ENCODE measurements at regions not wholly inside any gene's neighbourhood (a gene's known extent, or its start where the extent isn't known, plus 50 kb on each side); places are given as distances from the start of the nearest gene placed in this dataset.
"Not testable (repeated sequence)": the region's sequence is repeated elsewhere in the genome, so short reads cannot be mapped to it uniquely, and the experiment has no call there.

DNA sequence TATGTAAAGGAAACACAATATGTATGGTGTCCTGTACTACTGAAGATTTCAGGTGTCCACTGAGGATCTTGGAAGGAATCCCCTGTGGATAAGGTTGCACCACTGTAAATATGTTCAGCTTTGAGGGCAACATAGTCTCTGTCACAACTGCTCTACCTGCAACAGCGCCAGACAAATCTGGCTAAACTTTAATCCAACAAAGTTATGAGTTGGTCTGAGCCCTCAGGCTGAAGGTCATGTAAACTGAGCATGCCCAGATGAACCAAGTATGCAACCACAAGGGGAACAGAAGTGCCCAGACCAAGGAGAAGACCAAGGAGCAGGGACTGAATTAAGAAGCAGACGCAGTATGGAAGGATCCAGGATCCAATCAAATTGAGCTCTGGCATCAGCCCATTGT lies 135.0 kb upstream of the ZNF658 start:
- not testable (repeated sequence) for DNase-seq (ENCODE audit: low read depth)

DNA sequence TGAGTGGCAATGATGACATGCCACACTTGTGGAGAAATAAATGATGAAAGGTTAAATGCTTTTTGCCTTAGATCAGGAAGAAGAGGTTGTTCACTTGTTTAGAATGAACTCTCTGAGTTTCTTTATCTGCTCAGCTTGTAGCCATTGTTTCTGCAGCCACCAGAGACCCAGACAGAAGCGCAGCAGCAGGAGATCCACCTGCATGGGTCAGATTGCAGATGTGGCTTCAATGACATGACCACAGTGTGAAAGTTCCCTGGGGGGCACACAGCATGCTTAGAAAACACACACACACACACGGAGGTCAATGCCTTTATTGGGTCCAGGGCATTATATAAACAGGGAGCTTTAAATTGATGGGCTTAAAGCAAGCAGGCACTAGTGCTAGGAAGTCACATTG lies 129.0 kb upstream of the ZNF658 start:
- not testable (repeated sequence) for DNase-seq (ENCODE audit: low read depth)

DNA sequence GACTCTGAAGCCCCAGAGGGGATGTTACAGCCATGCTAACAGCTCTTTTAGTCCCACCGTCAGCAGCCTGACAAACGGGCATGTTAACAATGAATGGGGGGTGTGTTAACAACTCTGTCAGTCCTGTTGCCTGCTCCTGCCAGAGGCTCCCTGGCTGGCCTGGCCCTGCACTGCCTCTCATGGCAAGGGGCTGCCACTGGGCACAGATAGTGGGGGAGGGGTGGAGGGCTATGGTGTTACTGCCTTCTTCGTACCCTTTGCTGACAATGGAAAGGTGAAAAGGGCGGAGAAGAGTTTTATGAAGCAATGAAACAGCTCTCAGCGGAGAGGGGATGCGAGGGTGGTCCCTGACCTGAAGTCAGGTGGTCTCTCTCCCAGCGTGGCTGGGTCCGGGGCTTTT lies 125.9 kb upstream of the ZNF658 start:
- not testable (repeated sequence) for DNase-seq (ENCODE audit: low read depth)

DNA sequence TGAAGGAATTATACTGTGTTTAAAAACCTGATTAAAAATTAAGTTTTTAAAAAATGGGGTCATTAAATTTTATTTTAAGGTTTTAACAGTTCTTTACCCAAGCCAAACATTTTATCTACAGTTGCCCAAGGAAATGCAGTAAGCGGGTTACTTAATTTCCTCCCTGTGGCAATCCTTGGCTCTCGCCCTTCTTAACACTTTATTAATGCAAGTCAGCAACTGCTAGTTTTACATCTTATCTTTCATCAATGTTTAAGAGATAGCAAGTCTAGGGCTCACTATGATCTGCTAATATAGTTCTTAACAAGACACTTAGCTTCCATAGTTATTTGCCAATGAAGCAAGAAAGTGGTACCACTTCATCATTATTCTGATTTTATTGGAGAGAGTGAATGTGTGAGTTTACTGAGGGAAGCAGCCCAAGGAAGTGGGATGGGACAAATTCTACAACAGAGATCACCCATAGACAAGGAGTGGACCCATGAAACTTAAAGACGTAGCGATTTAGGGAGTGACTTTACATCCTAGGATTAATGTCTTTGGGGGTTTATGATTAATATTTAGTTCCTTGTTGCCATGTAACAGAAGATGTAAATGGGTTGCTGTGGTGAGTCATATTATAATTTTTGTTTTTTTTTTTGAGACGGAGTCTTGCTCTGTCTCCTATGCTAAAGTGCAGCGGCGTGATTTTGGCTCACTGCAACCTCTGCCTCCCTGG lies 120.4 kb upstream of the ZNF658 start:
- not testable (repeated sequence) for DNase-seq (ENCODE audit: low read depth)

DNA sequence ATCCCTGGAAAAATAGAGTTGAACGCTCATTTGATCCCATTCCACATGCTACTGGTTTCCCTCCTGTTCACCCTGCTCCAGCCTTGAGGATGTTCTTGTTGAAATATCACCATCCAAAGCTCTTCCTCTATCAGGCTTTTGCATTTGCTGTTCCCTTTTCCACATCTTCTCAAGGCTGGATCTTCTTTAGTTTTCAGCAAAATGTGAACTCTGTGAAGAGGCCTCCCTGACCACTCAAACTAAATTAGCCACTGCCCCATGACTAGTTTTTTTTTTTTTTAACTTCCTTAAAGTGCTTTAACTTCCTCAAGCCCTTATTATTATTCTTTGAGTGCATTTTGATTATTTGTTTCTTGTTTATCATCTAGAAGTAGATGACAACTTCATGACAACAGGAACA lies 119.3 kb upstream of the ZNF658 start:
- DNase-seq (ENCODE audit: low read depth): not testable (repeated sequence)

DNA sequence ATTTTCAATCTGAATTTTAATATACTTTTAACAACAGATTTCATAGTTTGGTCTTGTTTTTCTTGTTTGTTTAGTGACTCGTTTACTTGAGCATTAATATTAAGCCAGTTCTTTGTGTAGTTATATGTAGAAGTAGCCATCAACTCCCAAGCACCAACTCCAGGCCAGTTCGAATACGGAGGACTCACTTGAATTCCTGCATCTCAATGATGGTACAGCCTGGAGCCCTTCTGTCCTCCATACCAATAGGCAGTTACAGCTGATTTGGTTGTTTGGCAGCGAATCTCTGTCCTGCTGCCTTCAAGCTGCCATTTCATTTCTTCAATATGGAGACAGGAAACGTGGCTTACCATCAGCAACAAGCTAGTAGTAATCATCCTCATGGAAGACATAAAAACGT lies 118.5 kb upstream of the ZNF658 start:
- not testable (repeated sequence) for DNase-seq (ENCODE audit: low read depth)

DNA sequence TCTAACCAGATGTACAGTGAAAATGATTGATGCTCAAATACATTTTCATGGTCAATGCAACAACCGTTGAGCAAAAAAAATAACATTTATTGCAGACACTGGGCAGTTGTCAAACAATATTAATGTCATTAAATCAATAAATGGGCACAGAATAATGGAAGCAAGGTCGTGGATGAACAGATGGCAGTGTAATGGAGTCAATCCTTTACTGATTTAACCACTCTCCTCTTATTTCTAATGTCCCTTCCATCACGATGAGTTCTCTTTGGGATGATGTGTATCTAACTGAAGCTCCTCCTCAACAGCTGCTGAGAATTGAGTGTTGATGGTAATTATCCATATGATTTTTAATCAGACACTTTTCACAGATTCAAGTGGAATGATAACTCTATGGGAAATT lies 114.9 kb upstream of the ZNF658 start:
- DNase-seq (ENCODE audit: low read depth): not testable (repeated sequence)

DNA sequence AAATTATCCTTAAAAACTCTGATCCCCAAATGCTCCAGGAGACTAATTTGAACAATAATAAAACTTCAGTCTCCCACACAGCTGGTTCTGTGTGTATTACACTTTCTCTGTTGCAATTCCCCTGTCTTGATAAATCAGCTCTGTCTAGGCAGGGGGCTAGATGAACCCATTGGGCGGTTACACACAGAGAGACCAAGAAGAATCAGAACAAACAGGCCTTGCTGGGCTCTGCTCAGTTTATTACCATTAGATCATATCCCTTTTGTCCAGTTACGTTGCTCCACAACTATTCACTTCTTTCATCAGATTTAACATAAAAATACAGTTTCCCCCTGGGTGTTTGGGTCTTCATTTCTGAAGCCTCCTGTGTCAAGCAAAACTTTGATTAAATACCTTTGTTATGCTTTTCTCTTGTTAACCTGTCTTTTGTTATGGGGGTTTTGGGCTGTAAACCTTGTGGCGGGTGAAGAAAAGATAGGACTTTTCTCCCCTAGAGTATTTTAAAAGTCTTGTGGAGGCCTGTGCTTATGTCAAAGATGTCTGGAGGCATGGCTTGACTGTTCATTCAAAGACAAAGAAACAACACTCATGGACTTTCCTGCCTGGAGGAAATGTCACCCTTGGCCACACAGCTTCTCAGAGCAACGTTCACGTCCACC lies 109.3 kb upstream of the ZNF658 start:
- not testable (repeated sequence) for DNase-seq (ENCODE audit: low read depth)

DNA sequence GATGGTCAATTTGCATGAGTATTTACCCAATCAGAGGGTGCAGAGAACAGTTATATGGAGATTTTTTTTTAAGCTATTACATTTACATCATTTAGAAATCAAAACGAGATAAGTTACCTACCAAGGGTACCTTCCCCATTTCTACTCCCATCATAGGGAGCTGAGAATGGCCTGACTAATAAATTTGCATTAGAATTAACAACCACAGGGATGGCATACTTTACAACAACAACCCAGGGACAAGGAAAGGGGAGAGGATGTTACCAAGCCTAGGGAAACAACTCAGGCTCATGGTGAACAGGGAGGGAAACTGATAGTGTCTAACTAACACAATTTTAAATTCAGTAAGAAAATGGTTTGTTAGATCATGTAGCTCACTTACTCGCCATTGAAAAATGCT lies 105.8 kb upstream of the ZNF658 start:
- DNase-seq (ENCODE audit: low read depth): not testable (repeated sequence)

DNA sequence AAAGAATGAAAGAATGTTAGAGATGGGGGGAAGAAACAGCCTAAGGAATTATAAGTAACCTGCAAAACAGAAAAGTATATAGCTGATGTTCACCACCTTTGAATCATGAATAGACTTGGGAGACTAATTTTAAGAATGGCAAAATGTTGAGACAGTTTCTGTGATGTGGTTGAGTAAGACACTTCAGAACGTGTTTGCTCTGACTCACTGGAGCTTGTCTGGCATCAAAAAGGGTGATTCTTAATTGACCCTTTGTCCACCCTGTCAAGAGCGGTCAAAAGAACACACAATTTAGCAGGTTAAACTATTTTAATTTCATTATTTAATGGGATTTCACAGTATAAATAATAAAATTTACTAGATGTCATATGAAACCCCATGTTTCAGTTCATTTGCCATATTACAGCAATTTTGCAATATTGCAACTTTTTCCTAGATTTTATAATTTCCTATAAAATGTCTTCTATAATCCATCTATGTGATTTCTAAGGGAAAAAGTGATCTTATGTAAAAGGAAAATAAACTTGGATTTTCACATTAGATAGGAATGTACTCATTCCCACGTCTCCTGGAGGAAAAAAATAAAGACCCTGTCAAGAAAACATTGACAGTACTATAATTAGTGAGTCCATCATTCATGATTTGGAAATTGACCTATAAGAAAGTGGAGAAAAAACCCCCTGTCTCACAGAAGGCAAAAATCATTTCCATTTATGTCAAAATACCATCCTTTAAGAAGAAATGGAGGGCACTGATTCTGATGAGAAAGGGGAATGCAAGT lies 104.6 kb upstream of the ZNF658 start:
- DNase-seq (ENCODE audit: low read depth): not testable (repeated sequence)

DNA sequence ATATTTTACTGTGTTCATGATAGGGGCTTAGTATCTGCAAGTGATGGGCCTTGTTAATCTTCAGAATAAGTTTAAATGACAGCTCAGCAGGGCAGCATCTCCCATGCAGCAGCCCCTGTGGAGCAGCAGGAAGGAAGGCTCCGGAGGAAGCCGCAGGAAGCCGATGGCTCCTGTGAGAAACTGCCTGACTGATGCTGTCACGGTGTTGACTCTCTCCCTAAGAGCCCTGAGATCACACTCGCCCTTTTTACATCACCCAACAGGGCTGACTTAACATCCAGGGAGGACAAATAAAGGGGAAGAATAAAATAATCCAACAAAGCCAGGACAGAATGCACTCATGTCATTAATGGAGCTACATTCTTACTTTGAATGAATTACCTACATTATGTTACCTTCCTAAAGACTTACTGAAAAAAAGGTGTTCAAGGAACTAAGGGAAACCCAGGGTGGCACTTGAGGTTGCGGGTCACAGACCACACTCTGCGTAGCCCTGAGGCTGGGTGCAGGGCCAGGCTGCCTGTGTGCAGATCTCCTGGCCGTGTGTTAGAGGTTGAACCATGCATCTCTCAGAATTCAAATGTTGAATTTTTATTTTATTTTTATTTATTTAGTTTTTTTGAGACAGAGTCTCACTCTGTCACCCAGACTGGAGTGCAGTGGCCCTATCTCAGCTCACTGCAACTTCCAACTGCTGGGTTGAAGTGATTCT lies 102.5 kb upstream of the ZNF658 start:
- not testable (repeated sequence) for DNase-seq (ENCODE audit: low read depth)

DNA sequence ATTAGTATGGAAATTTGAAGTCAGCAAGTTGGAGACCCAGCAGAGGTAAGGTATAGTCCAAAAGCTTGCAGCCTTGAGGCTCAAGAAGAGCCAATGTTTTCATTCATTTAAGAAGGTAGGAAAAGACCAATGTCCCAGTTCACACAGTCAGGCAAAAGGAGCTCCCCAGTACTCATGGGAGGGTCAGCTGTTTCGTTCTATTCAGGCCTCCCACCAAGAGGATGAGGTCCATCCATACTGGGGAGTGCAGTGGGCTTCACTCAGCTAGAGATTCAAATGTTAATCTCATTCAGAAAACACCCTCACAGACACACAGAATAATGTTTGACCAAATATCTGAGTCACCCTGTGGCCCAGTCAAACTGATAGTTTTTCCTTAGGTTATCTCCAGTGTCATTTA lies 96.9 kb upstream of the ZNF658 start:
- DNase-seq (ENCODE audit: low read depth): not testable (repeated sequence)

DNA sequence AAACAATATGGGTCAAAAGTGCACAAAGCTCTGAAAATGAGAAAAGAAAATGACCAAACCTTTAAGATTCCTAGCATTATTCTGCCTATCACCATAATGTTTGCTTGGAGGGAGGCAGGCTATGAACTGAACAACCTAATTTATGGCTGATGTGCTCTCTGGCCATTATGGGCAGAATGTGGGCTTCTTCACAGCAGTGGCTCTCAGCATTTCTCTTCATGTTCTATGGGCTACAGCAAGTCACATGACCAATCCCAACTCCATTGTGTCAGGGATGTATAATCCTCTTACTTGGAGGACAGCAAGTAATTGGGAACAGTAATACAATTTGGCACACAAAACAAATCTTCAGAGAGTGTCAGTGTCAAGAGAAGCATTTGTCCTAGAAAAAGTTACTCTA lies 90.3 kb upstream of the ZNF658 start:
- DNase-seq (ENCODE audit: low read depth): not testable (repeated sequence)

DNA sequence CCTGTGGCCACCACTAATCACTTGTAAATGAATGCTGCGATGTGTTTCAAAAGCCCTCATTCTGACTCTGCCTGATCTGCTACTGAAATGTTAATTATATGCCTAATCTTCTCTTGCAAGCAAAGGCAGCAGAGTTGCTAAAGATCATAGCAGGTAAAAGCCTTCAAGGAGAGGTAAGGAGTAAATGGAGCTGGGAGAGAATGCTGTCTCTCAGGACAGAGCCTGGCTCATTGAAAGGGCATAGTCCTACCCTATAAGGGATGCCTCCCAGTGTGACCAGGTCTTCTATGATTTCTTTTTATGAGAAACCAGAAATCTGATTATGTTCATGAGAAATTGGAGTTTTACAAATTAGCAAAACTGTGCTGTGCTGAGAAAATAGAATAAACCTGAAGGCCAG lies 88.2 kb upstream of the ZNF658 start:
- not testable (repeated sequence) for DNase-seq (ENCODE audit: low read depth)

DNA sequence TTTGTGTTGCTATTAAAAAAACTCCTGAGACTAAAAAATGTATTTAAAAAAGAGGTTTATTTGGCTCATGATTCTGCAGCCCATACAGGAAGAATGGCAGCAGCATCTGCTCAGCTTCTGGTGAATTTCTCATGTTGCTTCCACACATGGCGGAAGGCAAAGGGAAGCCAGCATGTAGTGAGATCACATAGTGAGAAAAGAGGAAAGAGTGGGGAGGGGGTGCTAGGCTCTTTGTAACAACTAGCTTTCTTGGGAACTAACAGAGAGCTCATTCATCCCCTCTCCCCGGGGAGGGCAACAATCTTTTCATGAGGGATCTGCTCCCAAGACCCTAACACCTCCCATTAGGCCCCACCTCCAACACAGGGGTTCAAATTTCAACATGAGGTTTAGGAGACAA lies 87.6 kb upstream of the ZNF658 start:
- DNase-seq (ENCODE audit: low read depth): not testable (repeated sequence)

DNA sequence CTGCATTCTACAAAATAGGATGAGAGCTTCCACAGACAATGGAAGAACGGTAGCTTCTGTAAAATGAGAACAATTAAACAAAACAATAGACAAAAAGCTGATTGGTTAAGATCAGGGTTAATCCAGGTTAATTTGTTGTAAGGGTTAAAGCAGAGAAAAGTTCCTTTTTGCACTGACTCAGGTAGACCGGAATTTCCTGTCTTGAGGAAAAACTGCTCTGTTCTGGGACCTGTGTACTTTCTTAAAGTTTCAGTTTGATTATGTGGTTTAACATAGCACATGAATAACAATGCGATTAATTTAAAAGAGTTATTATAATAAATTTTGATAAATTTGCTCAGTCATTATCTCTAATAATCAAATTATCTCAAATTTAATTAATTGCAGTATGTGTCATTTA lies 86.5 kb upstream of the ZNF658 start:
- DNase-seq (ENCODE audit: low read depth): not testable (repeated sequence)

DNA sequence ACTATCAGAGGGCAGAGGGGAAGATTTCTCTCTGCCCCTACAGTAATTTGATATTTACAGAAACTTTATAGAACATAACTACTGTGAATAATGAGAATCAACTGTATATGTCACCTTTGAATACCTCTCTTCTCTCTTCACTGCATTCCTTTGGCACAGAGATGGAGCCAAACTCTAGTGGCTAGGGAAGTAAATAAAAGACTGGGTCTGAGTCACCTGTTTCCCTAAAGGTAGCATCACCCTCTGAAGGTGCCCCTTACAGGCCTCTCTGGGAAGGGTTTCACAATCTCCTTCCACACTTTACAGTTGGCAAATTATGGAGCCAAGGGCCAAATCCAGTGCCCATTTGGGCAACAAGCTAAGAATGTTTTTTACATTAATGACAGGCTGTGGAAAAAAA lies 81.0 kb upstream of the ZNF658 start:
- not testable (repeated sequence) for DNase-seq (ENCODE audit: low read depth)

DNA sequence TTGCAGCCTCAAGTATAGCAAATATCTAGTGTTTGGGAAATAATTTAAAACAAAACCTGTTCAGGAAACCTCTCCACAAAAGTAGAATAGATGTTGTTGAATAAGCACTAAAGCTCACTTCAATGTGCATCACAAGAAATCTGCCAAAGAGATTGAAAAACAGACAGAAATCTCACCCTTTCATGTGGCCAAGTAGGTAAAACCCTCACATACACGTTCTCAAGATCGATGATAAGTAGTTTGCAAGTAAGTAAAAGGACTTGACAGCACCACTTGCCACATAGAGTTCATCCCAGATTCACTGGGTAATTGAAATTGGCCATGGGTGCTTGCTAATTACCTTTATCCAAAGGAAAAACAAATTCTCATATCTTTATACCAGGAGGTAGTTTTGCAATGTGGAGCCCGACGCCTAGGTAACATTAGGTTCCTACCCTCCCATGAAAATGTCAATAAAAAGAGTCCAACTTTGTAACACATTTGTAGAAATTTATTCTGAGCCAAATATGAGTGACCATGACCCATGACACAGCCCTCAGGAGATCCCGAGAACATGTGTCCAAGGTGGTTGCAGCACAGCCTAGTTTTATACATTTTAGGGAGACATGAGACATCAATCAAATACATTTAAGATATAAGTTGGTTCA lies 80.4 kb upstream of the ZNF658 start:
- not testable (repeated sequence) for DNase-seq (ENCODE audit: low read depth)

DNA sequence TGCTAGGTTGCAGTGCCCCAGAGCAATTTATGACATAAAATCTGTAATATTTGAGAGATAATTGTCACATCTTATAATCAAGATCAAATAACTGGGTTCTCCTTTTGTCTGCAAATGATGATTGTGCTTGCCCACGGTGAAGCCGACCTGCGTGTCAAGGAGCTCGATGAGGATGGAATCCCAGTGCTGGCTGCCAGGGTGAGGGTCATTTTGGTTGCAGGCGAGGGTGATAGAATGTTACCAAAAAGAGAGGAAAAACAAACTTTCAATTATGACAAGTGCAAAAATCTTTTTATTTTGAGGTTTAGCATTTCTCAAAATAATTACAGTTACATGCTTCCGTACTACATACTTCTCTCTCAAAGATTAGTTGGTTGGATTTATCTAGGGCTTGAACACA lies 76.4 kb upstream of the ZNF658 start:
- not testable (repeated sequence) for DNase-seq (ENCODE audit: low read depth)

DNA sequence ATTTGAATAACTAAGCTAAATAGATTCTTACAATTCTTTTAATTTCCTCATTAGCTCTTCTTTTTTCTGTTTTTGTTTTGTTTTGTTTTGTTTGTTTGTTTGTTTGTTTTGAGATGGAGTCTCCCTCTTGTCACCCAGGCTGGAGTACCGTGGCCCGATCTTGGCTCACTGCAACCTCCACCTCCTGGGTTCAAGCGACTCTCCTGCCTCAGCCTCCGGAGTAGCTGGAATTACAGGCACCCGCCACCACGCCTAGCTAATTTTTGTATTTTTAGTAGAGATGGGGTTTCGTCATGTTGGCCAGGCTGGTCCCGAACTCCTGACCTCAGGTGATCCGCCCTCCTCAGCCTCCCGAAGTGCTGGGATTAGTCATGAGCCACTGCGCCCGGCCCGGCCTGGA lies 70.7 kb upstream of the ZNF658 start:
- DNase-seq (ENCODE audit: low read depth): not testable (repeated sequence)

DNA sequence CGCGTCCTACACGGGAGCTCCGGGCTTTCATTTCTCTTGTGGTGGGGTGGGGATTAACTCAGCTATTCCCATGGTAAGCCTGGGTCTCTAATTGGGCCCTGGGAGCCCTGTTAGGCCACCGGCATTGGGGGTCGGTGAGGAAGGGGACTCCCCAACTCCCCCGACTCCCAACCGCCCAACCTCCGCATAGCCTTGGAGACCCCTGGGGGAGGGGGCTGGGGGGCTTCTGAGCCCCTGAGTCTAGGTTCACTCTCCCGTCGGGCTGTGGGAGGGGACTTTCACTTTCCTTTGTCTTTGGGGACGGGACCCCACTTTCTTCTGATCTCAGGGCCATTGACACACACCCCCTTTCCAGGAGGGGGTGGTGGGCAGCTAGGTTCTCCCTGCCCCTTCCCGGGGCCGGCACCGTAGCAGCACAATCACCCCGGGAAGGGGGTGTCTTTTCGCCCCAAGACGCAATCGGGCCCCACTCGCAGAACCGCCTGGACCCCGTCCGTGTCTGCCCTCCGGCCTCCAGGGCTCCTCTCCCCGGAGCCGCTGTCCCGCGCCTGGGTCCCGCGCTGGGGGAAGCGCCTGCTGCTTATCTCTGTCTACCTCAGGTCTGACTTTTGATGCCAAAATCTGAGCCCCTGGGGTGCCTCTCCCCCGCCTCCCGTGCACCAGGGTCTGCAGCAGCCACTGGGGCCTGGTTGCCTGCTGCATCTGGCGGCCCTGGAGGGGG lies 69.6 kb upstream of the ZNF658 start:
- not testable (repeated sequence) for DNase-seq (ENCODE audit: low read depth)
